ENCODE measurements at regions not wholly inside any gene's neighbourhood (a gene's known extent, or its start where the extent isn't known, plus 50 kb on each side); places are given as distances from the start of the nearest gene placed in this dataset.

GRCh38 chr6:94570581-94570980 is 1006.8 kb upstream of the MANEA start:
- TF ChIP-seq, protein P1, sequence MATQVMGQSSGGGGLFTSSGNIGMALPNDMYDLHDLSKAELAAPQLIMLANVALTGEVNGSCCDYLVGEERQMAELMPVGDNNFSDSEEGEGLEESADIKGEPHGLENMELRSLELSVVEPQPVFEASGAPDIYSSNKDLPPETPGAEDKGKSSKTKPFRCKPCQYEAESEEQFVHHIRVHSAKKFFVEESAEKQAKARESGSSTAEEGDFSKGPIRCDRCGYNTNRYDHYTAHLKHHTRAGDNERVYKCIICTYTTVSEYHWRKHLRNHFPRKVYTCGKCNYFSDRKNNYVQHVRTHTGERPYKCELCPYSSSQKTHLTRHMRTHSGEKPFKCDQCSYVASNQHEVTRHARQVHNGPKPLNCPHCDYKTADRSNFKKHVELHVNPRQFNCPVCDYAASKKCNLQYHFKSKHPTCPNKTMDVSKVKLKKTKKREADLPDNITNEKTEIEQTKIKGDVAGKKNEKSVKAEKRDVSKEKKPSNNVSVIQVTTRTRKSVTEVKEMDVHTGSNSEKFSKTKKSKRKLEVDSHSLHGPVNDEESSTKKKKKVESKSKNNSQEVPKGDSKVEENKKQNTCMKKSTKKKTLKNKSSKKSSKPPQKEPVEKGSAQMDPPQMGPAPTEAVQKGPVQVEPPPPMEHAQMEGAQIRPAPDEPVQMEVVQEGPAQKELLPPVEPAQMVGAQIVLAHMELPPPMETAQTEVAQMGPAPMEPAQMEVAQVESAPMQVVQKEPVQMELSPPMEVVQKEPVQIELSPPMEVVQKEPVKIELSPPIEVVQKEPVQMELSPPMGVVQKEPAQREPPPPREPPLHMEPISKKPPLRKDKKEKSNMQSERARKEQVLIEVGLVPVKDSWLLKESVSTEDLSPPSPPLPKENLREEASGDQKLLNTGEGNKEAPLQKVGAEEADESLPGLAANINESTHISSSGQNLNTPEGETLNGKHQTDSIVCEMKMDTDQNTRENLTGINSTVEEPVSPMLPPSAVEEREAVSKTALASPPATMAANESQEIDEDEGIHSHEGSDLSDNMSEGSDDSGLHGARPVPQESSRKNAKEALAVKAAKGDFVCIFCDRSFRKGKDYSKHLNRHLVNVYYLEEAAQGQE (IDR thresholded peaks at IDR 0.05; ENCODE audit: insufficient read depth in 1 of 2, low read depth in 2 of 2, low read length in 2 of 2): no peak
- TF ChIP-seq FOXP2 (optimal IDR thresholded peaks at IDR 0.05; ENCODE audit: borderline replicate concordance, extremely low read depth, extremely low read length, insufficient read depth) (no peak), POLR2AphosphoS5 (IDR thresholded peaks at IDR 0.05; ENCODE audit: low read depth, low read length) (no peak), TAF1 (IDR thresholded peaks at IDR 0.05; ENCODE audit: borderline replicate concordance, insufficient read depth, low read length) (no peak), SIN3A (IDR thresholded peaks at IDR 0.05; ENCODE audit: borderline replicate concordance, insufficient read depth, low read length) (no peak)

All from PFSK-1 (cell line).